Activated B cell treated with CpG ODN at 0.5 μM for 24 hours (primary cell): ENCODE measurements at regions not wholly inside any gene's neighbourhood (a gene's known extent, or its start where the extent isn't known, plus 50 kb on each side); places are given as distances from the start of the nearest gene placed in this dataset.
"Not testable (repeated sequence)": the region's sequence is repeated elsewhere in the genome, so short reads cannot be mapped to it uniquely, and the experiment has no call there.

Experiments used
- ATAC-seq: fragments of 200-7000 bp; cut with Tn5 transposase; one replicate; pipeline ENCODE4 v1.10.0; 2021; ENCODE audit warnings: low read depth, mild to moderate bottlenecking, moderate library complexity
- CTCF ChIA-PET: fragments of 350-600 bp; sonication (Branson Sonifier 250); formaldehyde crosslinking; loops from one replicate; lab custom pipeline; 2021; ENCODE audit warnings: antibody characterized with exemption; lab: Charles Lee
- POLR2A ChIA-PET: fragments of 350-600 bp; sonication (Branson Sonifier 250); formaldehyde crosslinking; loops from one replicate; lab custom pipeline; 2021; ENCODE audit warnings: antibody characterized with exemption; lab: Charles Lee
- DNase-seq: peaks from one replicate; pipeline ENCODE4 v3.0.0; 2022
- H3K27ac Mint-ChIP-seq: one replicate; pipeline ENCODE4 v1.8.0; 2020; ENCODE audit warnings: mixed read lengths
- H3K27me3 Mint-ChIP-seq: one replicate; pipeline ENCODE4 v1.8.0; 2021; ENCODE audit warnings: mixed read lengths
- H3K36me3 Mint-ChIP-seq: one replicate; pipeline ENCODE4 v1.8.0; 2021; ENCODE audit warnings: low read depth, mixed read lengths
- H3K4me1 Mint-ChIP-seq: one replicate; pipeline ENCODE4 v1.8.0; 2021; ENCODE audit warnings: mixed read lengths
- H3K4me3 Mint-ChIP-seq: one replicate; pipeline ENCODE4 v1.8.0; 2020; ENCODE audit warnings: mild to moderate bottlenecking, mixed read lengths
- H3K9me3 Mint-ChIP-seq: one replicate; pipeline ENCODE4 v1.8.0; 2020; ENCODE audit warnings: mixed read lengths
- CTCF ChIP-seq: fragments of 200-600 bp; IDR thresholded peaks from one replicate; pipeline ENCODE4 v1.8.0; 2022; ENCODE audit warnings: antibody characterized with exemption, mild to moderate bottlenecking
- intact Hi-C: fragments of 100-400 bp; cut with micrococcal nuclease; formaldehyde crosslinking; loops from one replicate; pipeline ENCODE4 v1.15.1; 2024

- H3K9me3 Mint-ChIP-seq: no peaks in the 10 kb centered on the region
- CTCF ChIA-PET: no interaction called here
Observed at GRCh38 chr5:29460971-29461559, 1732.4 kb upstream of the CDH6 start.

DNA sequence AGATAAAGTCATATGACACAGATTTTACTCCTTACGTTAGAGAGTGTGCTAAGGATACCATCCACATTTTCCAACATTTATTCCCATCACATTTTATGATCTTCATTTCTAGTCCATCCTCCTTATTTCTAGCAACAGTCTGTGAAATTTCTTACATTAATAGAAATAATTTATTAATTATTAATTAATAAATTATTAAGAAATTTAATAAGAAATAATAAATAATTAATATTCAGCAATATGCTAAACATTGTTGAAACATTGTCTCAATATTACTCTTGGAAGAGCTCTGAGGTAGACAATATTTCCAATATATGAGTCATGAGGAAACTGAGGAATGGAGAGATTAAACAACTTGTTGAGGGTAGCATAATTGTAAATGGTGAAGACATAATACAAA is 1742.5 kb upstream of the CDH6 start:
- H3K4me3 Mint-ChIP-seq, H3K9me3 Mint-ChIP-seq, intact Hi-C loops, H3K36me3 Mint-ChIP-seq, H3K27ac Mint-ChIP-seq, ATAC-seq, H3K27me3 Mint-ChIP-seq, POLR2A ChIA-PET, H3K4me1 Mint-ChIP-seq, CTCF ChIA-PET, DNase-seq: not testable (repeated sequence)

More at GRCh38 chr5:29460971-29461559, 1732.4 kb upstream of the CDH6 start:
- no peak for ATAC-seq
- no peaks in the 10 kb centered on the region for H3K36me3 Mint-ChIP-seq
- intact Hi-C loops: no loop called here
- H3K4me1 Mint-ChIP-seq: no peaks in the 10 kb centered on the region
- H3K4me3 Mint-ChIP-seq: no peak overlapping the region
- no peak for DNase-seq
- no peak overlapping the region for H3K27ac Mint-ChIP-seq
- H3K27me3 Mint-ChIP-seq: no peaks in the 10 kb centered on the region
- TF ChIP-seq CTCF: no peak
- POLR2A ChIA-PET: no interaction called here

DNA sequence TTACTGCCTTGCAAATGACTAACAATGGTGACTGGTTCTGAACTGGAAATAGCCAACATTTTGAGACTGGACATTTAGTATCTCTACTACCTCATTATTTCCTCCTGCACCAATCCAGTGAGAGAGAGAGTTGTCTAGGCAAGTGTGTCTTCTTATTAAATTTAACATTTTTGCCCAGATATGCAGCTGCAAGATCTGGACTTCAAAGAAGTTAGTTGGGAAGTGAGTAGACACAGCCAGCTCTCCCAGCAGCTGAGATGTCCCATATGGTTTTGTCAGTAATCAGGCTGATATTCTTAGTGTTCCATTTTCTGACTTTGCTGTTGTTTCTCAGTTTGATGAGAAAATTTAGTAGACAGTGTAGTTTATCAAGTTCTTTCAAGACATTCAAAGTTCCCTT is 1778.8 kb upstream of the CDH6 start:
- Mint-ChIP-seq H3K4me3 (no peak overlapping the region), H3K36me3 (no peaks in the 10 kb centered on the region), H3K27ac (no peak overlapping the region), H3K27me3 (no peaks in the 10 kb centered on the region), H3K9me3 (peaks cover 6% of the 10 kb centered on the region), H3K4me1 (no peaks in the 10 kb centered on the region)
- POLR2A ChIA-PET: no interaction called here
- intact Hi-C loops: no loop called here
- TF ChIP-seq CTCF: no peak
- no peak for DNase-seq
- ATAC-seq: no peak
- CTCF ChIA-PET: no interaction called here

GRCh38 chr5:29412979-29413378 is 1780.5 kb upstream of the CDH6 start:
- ChIA-PET POLR2A (no interaction called here), CTCF (no interaction called here)
- H3K36me3 Mint-ChIP-seq: no peaks in the 10 kb centered on the region
- intact Hi-C loops: no loop called here
- no peak overlapping the region for H3K27ac Mint-ChIP-seq
- ATAC-seq (no peak), DNase-seq (no peak)
- H3K4me1 Mint-ChIP-seq: no peaks in the 10 kb centered on the region
- no peaks in the 10 kb centered on the region for H3K27me3 Mint-ChIP-seq
- no peak overlapping the region for H3K4me3 Mint-ChIP-seq
- no peak for TF ChIP-seq CTCF
- peaks cover 6% of the 10 kb centered on the region for H3K9me3 Mint-ChIP-seq

DNA sequence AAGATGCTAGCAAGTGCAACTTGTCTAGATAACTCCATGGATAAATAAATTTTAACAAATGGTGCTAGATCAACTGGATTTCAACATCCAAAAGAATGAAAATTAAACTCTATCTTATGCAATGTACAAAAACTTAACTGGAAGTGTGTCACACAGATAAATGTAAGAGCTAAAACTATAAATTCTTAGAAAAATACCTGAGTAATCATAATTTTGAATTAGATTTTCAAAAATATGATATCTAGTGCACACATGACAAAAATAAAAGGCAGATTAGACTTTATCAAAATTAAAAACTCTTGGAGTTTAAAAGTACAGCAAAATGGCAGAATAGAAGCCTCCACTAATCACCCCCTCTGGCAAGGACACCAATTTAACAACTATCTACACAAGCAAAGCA is 1791.2 kb upstream of the CDH6 start:
- Mint-ChIP-seq H3K27me3 (no peaks in the 10 kb centered on the region), H3K36me3 (no peaks in the 10 kb centered on the region), H3K27ac (no peak overlapping the region), H3K4me3 (no peak overlapping the region), H3K4me1 (no peaks in the 10 kb centered on the region), H3K9me3 (peaks cover 23% of the 10 kb centered on the region)
- intact Hi-C loops: no loop called here
- ChIA-PET CTCF (no interaction called here), POLR2A (no interaction called here)
- TF ChIP-seq CTCF: no peak
- ATAC-seq: no peak
- DNase-seq: no peak

- ATAC-seq: no peak
- no peaks in the 10 kb centered on the region for H3K4me1 Mint-ChIP-seq
- no peak for TF ChIP-seq CTCF
- peaks cover 10% of the 10 kb centered on the region for H3K9me3 Mint-ChIP-seq
- intact Hi-C loops: no loop called here
- no peak overlapping the region for H3K27ac Mint-ChIP-seq
- ChIA-PET CTCF (no interaction called here), POLR2A (no interaction called here)
- no peak for DNase-seq
- no peaks in the 10 kb centered on the region for H3K27me3 Mint-ChIP-seq
- H3K4me3 Mint-ChIP-seq: no peak overlapping the region
- no peaks in the 10 kb centered on the region for H3K36me3 Mint-ChIP-seq
Observed at GRCh38 chr5:29389993-29390392, 1803.5 kb upstream of the CDH6 start.
